ENCODE measurements at regions not wholly inside any gene's neighbourhood (a gene's known extent, or its start where the extent isn't known, plus 50 kb on each side); places are given as distances from the start of the nearest gene placed in this dataset.
"Not testable (repeated sequence)": the region's sequence is repeated elsewhere in the genome, so short reads cannot be mapped to it uniquely, and the experiment has no call there.

DNA sequence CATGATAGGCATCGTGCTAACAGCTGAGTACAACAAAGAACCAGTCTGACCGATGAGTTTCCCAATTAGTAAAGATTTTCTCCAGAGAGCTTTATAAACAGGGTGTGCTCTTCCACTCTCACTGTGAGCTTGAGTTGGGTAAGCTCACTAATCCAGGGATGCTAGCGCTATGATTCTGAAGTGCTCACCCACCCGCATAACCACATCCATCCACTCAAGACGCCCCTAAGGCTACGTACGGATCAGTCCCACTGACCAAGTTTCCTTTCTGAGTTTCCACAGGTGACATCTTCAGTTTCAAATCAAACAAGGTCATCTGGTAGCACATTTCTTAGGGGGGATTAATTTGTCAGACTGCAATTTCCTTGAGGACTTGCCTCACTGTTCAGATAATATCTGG, 141.1 kb upstream of the ABI3BP start:
- TF ChIP-seq, protein P1, sequence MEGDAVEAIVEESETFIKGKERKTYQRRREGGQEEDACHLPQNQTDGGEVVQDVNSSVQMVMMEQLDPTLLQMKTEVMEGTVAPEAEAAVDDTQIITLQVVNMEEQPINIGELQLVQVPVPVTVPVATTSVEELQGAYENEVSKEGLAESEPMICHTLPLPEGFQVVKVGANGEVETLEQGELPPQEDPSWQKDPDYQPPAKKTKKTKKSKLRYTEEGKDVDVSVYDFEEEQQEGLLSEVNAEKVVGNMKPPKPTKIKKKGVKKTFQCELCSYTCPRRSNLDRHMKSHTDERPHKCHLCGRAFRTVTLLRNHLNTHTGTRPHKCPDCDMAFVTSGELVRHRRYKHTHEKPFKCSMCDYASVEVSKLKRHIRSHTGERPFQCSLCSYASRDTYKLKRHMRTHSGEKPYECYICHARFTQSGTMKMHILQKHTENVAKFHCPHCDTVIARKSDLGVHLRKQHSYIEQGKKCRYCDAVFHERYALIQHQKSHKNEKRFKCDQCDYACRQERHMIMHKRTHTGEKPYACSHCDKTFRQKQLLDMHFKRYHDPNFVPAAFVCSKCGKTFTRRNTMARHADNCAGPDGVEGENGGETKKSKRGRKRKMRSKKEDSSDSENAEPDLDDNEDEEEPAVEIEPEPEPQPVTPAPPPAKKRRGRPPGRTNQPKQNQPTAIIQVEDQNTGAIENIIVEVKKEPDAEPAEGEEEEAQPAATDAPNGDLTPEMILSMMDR (IDR thresholded peaks at IDR 0.05; ENCODE audit: extremely low read depth, insufficient read depth, missing control alignments): no peak
- in situ Hi-C loops (cut with MboI; ENCODE audit: low pct_unique_long_range_greater_than_20kb, low sequenced_read_pairs, unreplicated experiment): no loop called here
- no peak for DNase-seq (ENCODE audit: low spot score)

DNA sequence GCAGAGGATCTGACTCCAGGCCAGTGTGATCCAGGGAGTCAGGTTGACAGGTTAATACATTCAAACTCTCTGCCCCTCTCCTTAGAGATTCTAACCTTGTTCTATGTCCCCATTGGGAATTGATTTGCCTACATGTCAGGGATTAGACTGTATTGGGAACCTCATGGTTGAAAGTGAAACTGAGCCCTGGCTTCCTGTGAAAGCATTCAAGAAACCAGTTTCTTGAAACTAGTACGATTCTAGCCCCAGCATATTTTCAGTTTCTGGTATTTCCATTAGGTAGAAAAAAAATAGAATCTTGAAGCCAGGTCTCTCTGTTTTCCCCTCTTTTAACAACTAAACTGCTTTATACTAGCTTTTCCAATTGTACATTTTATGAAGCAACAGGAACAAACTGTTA, 140.4 kb upstream of the ABI3BP start:
- in situ Hi-C loops (cut with MboI; ENCODE audit: low pct_unique_long_range_greater_than_20kb, low sequenced_read_pairs, unreplicated experiment): no loop called here
- DNase-seq (ENCODE audit: low spot score): no peak
- TF ChIP-seq, protein P1 (IDR thresholded peaks at IDR 0.05; ENCODE audit: extremely low read depth, insufficient read depth, missing control alignments): no peak

GRCh38 chr3:101133197-101133596, 140.0 kb upstream of the ABI3BP start:
- DNase-seq (ENCODE audit: low spot score); in situ Hi-C loops (cut with MboI; ENCODE audit: low pct_unique_long_range_greater_than_20kb, low sequenced_read_pairs, unreplicated experiment): not testable (repeated sequence)

GRCh38 chr3:101131767-101132166, 138.5 kb upstream of the ABI3BP start:
- in situ Hi-C loops (cut with MboI; ENCODE audit: low pct_unique_long_range_greater_than_20kb, low sequenced_read_pairs, unreplicated experiment): no loop called here
- TF ChIP-seq, protein P1 (IDR thresholded peaks at IDR 0.05; ENCODE audit: extremely low read depth, insufficient read depth, missing control alignments): peak; percentile 15
- DNase-seq (ENCODE audit: low spot score): no peak

GRCh38 chr3:101128786-101129185, 135.6 kb upstream of the ABI3BP start:
- DNase-seq (ENCODE audit: low spot score): no peak
- TF ChIP-seq, protein P1 (IDR thresholded peaks at IDR 0.05; ENCODE audit: extremely low read depth, insufficient read depth, missing control alignments): no peak
- in situ Hi-C loops (cut with MboI; ENCODE audit: low pct_unique_long_range_greater_than_20kb, low sequenced_read_pairs, unreplicated experiment): no loop called here

DNA sequence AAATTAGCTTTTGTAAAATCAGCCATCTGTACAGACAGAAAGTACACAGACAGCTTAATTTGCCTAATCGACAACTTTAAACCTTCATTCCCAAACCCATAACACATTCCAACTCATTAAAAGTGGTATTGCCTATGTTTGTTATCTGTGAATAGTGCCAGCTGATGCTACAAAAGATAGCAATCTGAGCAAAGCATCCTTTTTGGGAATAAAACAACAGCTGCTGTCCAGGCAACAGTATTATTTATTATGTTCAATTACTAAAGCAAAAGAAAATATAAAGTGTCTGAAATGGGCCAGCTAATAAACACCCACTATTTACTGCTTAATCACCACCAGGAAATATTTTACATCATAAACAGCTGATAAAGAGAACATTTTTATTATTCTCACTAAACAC, 134.8 kb upstream of the ABI3BP start:
- in situ Hi-C loops (cut with MboI; ENCODE audit: low pct_unique_long_range_greater_than_20kb, low sequenced_read_pairs, unreplicated experiment): no loop called here
- TF ChIP-seq, protein P1 (IDR thresholded peaks at IDR 0.05; ENCODE audit: extremely low read depth, insufficient read depth, missing control alignments): no peak
- DNase-seq (ENCODE audit: low spot score): no peak

DNA sequence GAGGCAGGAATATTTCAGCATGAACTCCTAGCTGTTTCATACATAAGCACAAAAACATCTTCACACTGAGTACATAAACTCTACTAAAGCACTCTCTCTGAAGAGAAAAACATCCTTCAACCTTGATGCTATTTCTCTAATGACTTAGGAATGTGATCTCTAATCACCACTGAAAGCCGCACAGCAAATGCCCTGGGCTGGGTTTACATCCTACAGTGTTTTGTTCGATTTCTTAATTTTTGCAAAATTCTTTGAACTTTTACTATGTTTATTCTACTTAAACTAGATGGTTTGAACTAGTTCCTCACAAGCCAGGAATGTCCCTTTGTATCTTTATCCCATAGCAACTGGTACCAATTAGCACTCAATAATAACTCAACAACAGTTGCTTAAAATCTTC, 130.9 kb upstream of the ABI3BP start:
- no peak for DNase-seq (ENCODE audit: low spot score)
- in situ Hi-C loops (cut with MboI; ENCODE audit: low pct_unique_long_range_greater_than_20kb, low sequenced_read_pairs, unreplicated experiment): no loop called here

More for the DNA sequence above, 130.9 kb upstream of the ABI3BP start:
- TF ChIP-seq, protein P1 (IDR thresholded peaks at IDR 0.05; ENCODE audit: extremely low read depth, insufficient read depth, missing control alignments): no peak

Data from GM13977 (cell line).